H9 (cell line): ENCODE measurements at regions not wholly inside any gene's neighbourhood (a gene's known extent, or its start where the extent isn't known, plus 50 kb on each side); places are given as distances from the start of the nearest gene placed in this dataset.

Source experiments
- DNase-seq: peaks from one replicate; pipeline ENCODE4 v3.0.0-alpha.2; 2017
- H2AFZ ChIP-seq: one replicate; pipeline ENCODE4 v1.6.1; 2013; ENCODE audit warnings: mild to moderate bottlenecking, low read length, control low read depth, moderate library complexity
- H2AK5ac ChIP-seq: 2 replicates; pipeline ENCODE4 v1.6.1; 2013; ENCODE audit warnings: low read length, control low read depth, mixed read lengths; ENCODE audit not compliant: insufficient read length
- H2BK120ac ChIP-seq: one replicate; pipeline ENCODE4 v1.6.1; 2013; ENCODE audit warnings: low read depth, mild to moderate bottlenecking, low read length, control low read depth, inconsistent platforms; ENCODE audit not compliant: poor library complexity, severe bottlenecking
- H2BK12ac ChIP-seq: 2 replicates; pipeline ENCODE4 v1.6.1; 2013; ENCODE audit warnings: low read length, control low read depth, mixed read lengths, low read depth; ENCODE audit not compliant: insufficient read length
- H2BK15ac ChIP-seq: 2 replicates; pipeline ENCODE4 v1.6.1; 2013; ENCODE audit warnings: low read depth, low read length, control low read depth
- H2BK20ac ChIP-seq: one replicate; pipeline ENCODE4 v1.6.1; 2013; ENCODE audit warnings: low read depth, mild to moderate bottlenecking, low read length, control low read depth, inconsistent platforms; ENCODE audit not compliant: poor library complexity, severe bottlenecking
- H2BK5ac ChIP-seq: 2 replicates; pipeline ENCODE4 v1.6.1; 2013; ENCODE audit warnings: low read length, control low read depth, mixed read lengths; ENCODE audit not compliant: insufficient read length
- H3K14ac ChIP-seq: 2 replicates; pipeline ENCODE4 v1.6.1; 2013; ENCODE audit warnings: low read length, control low read depth; ENCODE audit not compliant: insufficient read depth
- H3K18ac ChIP-seq: 2 replicates; pipeline ENCODE4 v1.6.1; 2013; ENCODE audit warnings: low read depth, mild to moderate bottlenecking, mixed read lengths, low read length, control low read depth; ENCODE audit not compliant: insufficient read length
- H3K23ac ChIP-seq: 2 replicates; pipeline ENCODE4 v1.6.1; 2013; ENCODE audit warnings: low read length, control low read depth, mixed read lengths, low read depth; ENCODE audit not compliant: insufficient read length
- H3K23me2 ChIP-seq: 2 replicates; pipeline ENCODE4 v1.6.1; 2013; ENCODE audit warnings: low read depth, mild to moderate bottlenecking, mixed read lengths, low read length, control low read depth; ENCODE audit not compliant: insufficient read length, poor library complexity, severe bottlenecking
- H3K27ac ChIP-seq: 2 replicates; pipeline ENCODE4 v1.5.1; 2013; ENCODE audit warnings: low read length, control low read depth, mixed read lengths, low read depth; ENCODE audit not compliant: insufficient read length
- H3K27me3 ChIP-seq: 2 replicates; pipeline ENCODE4 v1.6.1; 2013; ENCODE audit warnings: low read length, control low read depth, inconsistent platforms; ENCODE audit not compliant: insufficient read depth
- H3K4ac ChIP-seq: 2 replicates; pipeline ENCODE4 v1.6.1; 2013; ENCODE audit warnings: low read depth, mild to moderate bottlenecking, control low read depth, inconsistent platforms, low read length, moderate library complexity
- H3K4me1 ChIP-seq: 2 replicates; pipeline ENCODE4 v1.6.1; 2013; ENCODE audit warnings: low read length, control low read depth, inconsistent platforms; ENCODE audit not compliant: insufficient read depth
- H3K4me2 ChIP-seq: 2 replicates; pipeline ENCODE4 v1.6.1; 2013; ENCODE audit warnings: low read length, control low read depth, mixed read lengths; ENCODE audit not compliant: insufficient read length, insufficient read depth
- H3K56ac ChIP-seq: 2 replicates; pipeline ENCODE4 v1.6.1; 2013; ENCODE audit warnings: low read depth, mild to moderate bottlenecking, mixed read lengths, low read length, control low read depth; ENCODE audit not compliant: insufficient read length
- H3K79me1 ChIP-seq: 2 replicates; pipeline ENCODE4 v1.6.1; 2013; ENCODE audit warnings: low read depth, mild to moderate bottlenecking, moderate library complexity, low read length, control low read depth, inconsistent platforms; ENCODE audit not compliant: insufficient read depth, poor library complexity, severe bottlenecking
- H3K79me2 ChIP-seq: 2 replicates; pipeline ENCODE4 v1.6.1; 2013; ENCODE audit warnings: low read length, control low read depth, inconsistent platforms; ENCODE audit not compliant: insufficient read depth
- H3K9ac ChIP-seq: 2 replicates; pipeline ENCODE4 v1.6.1; 2013; ENCODE audit warnings: low read length, control low read depth, mixed read lengths; ENCODE audit not compliant: insufficient read length; ENCODE audit errors: extremely low read depth
- H3K9me3 ChIP-seq: one replicate; pipeline ENCODE4 v1.6.1; 2013; ENCODE audit warnings: low read depth, low read length, inconsistent platforms; ENCODE audit not compliant: control insufficient read depth
- H3T11ph ChIP-seq: one replicate; pipeline ENCODE4 v1.6.1; 2013; ENCODE audit warnings: mild to moderate bottlenecking, low read length, control low read depth, inconsistent platforms
- H4K20me1 ChIP-seq: one replicate; pipeline ENCODE4 v1.6.1; 2013; ENCODE audit not compliant: control insufficient read depth, insufficient read length, insufficient read depth
- H4K5ac ChIP-seq: 2 replicates; pipeline ENCODE4 v1.6.1; 2013; ENCODE audit warnings: low read depth, mild to moderate bottlenecking, mixed read lengths, low read length, control low read depth; ENCODE audit not compliant: insufficient read length
- H4K8ac ChIP-seq: replicated peaks from 2 replicates; pipeline ENCODE4 v1.6.1; 2013; ENCODE audit warnings: low read length, control low read depth, mixed read lengths, low read depth; ENCODE audit not compliant: insufficient read length
- H4K91ac ChIP-seq: 2 replicates; pipeline ENCODE4 v1.6.1; 2013; ENCODE audit warnings: low read depth, mild to moderate bottlenecking, moderate library complexity, mixed read lengths, low read length, control low read depth; ENCODE audit not compliant: insufficient read length
- H3K27ac Mint-ChIP-seq, 3 experiments: 2 replicates in 2 of 3; 3 replicates in 1 of 3; pipeline ENCODE4 v1.8.0; 2020 to 2021; ENCODE audit warnings: mixed read lengths in 3 of 3, mild to moderate bottlenecking in 1 of 3, moderate library complexity in 1 of 3
- H3K27me3 Mint-ChIP-seq: 2 replicates; pipeline ENCODE4 v1.8.0; 2021; ENCODE audit warnings: low read depth, mild to moderate bottlenecking, moderate library complexity, mixed read lengths
- H3K36me3 Mint-ChIP-seq, 3 experiments: 2 replicates in 2 of 3; 3 replicates in 1 of 3; pipeline ENCODE4 v1.8.0; 2020 to 2021; ENCODE audit warnings: low read depth in 3 of 3, mixed read lengths in 3 of 3; ENCODE audit not compliant: insufficient read depth in 1 of 3
- H3K4me1 Mint-ChIP-seq, 2 experiments: 2 replicates each; pipeline ENCODE4 v1.8.0; 2020; ENCODE audit warnings: mixed read lengths in 2 of 2
- H3K4me3 Mint-ChIP-seq, 2 experiments: 2 replicates in 1 of 2; 3 replicates in 1 of 2; pipeline ENCODE4 v1.8.0; 2020 to 2021; ENCODE audit warnings: mild to moderate bottlenecking in 2 of 2, mixed read lengths in 2 of 2, moderate library complexity in 1 of 2
- H3K9me3 Mint-ChIP-seq, 2 experiments: 2 replicates in 1 of 2; 3 replicates in 1 of 2; pipeline ENCODE4 v1.8.0; 2020; ENCODE audit warnings: mild to moderate bottlenecking in 2 of 2, mixed read lengths in 2 of 2, moderate library complexity in 1 of 2
- CTCF ChIP-seq: fragments of 200-600 bp; sonication (generic); conservative IDR thresholded peaks from 3 replicates; pipeline ENCODE4 v1.8.0; 2021; ENCODE audit warnings: antibody characterized with exemption, mild to moderate bottlenecking
- WGBS: extraction: QIAGEN DNeasy Blood & Tissue Kit; methylation state at CpG from one replicate; pipeline ENCODE4 v1.1.7; 2013; ENCODE audit warnings: missing lambda C conversion rate, low lambda C conversion rate, mixed read lengths; ENCODE audit not compliant: insufficient read length; ENCODE audit errors: extremely low coverage; 5-methylcytosine and 5-hydroxymethylcytosine counted together

GRCh38 chr3:178058629-178059028, 477.6 kb upstream of the KCNMB2 start:
- Histone ChIP-seq H4K5ac (no peak overlapping the region), H3K14ac (no peak overlapping the region), H3K18ac (no peak overlapping the region), H3K4me2 (no peak overlapping the region), H3K9ac (no peak overlapping the region), H3K27ac (no peak overlapping the region), H3K4ac (no peak overlapping the region), H2BK12ac (no peak overlapping the region), H3K4me1 (no peaks in the 10 kb centered on the region; the same call in none of the 2 replicates), H3T11ph (no peak overlapping the region), H4K8ac (no peak overlapping the region), H2BK20ac (no peak overlapping the region), H2BK15ac (no peak overlapping the region), H3K23me2 (no peaks in the 10 kb centered on the region), H2BK5ac (no peak overlapping the region), H4K91ac (no peak overlapping the region), H3K79me2 (no peaks in the 10 kb centered on the region), H2AFZ (no peak overlapping the region), H2AK5ac (no peak overlapping the region), H3K9me3 (no peaks in the 10 kb centered on the region), H3K23ac (no peak overlapping the region), H3K56ac (no peak overlapping the region), H3K79me1 (no peaks in the 10 kb centered on the region), H3K27me3 (no peaks in the 10 kb centered on the region), H4K20me1 (no peaks in the 10 kb centered on the region), H2BK120ac (no peak overlapping the region)
- no peak overlapping the region for H3K4me3 Mint-ChIP-seq
- TF ChIP-seq CTCF: no peak
- H3K4me1 Mint-ChIP-seq: peaks cover 16 to 21% of the 10 kb centered on the region in 2 experiments
- no peaks in the 10 kb centered on the region for H3K36me3 Mint-ChIP-seq
- H3K27ac Mint-ChIP-seq: no peak overlapping the region
- H3K9me3 Mint-ChIP-seq: no peaks in the 10 kb centered on the region
- WGBS: no CpG with 5 or more reads among the region's 6 CpGs
- DNase-seq: no peak
- H3K27me3 Mint-ChIP-seq: no peaks in the 10 kb centered on the region
